ENCODE measurements at regions not wholly inside any gene's neighbourhood (a gene's known extent, or its start where the extent isn't known, plus 50 kb on each side); places are given as distances from the start of the nearest gene placed in this dataset.

GRCh38 chr17:79671085-79671694, 59.6 kb upstream of the ENPP7 start:
- Histone ChIP-seq H3K27ac (no peak overlapping the region), H3K36me3 (no peaks in the 10 kb centered on the region), H3K27me3 (ENCODE audit: insufficient read depth, low read depth, severe bottlenecking) (no peaks in the 10 kb centered on the region), H3K4me3 (ENCODE audit: low read depth, low read length) (no peak overlapping the region), H3K9me3 (ENCODE audit: severe bottlenecking) (peaks cover 22% of the 10 kb centered on the region)
- DNase-seq, result peak; percentile 57
- TF ChIP-seq CTCF (IDR thresholded peaks at IDR 0.05; ENCODE audit: low read depth, low read length), result peak; percentile 56

DNA sequence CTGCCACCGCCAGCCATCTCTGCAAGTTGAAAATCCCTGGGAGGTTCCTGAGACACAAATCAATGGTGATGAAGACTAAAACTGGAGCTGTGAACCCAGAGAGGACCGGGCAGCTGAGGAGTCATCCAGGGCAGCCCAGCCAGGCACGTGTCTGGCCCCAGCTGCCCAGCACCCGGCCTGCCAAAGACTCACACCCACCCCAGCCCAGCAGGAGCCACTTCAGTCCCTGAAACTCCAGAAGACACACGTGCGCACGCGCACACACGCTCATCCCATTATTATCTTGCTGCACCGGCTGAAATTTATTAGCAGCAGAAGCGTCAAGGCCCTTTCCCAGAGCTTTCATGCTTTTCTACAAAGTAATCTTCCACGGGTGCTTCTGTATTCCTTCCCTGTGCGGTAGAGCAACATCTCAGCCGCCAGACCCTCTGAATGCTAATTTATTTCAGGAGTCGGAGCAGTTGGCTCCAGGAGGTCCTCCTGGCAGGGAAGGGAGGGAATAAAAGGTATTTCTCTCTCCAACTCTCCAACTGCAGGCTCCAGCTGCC, 59.8 kb upstream of the RBFOX3 start:
- Histone ChIP-seq H3K9me3 (ENCODE audit: severe bottlenecking) (peaks cover 22% of the 10 kb centered on the region), H3K36me3 (no peaks in the 10 kb centered on the region), H3K27me3 (ENCODE audit: insufficient read depth, low read depth, severe bottlenecking) (no peaks in the 10 kb centered on the region), H3K27ac (no peak overlapping the region), H3K4me3 (ENCODE audit: low read depth, low read length) (no peak overlapping the region)
- no peak for TF ChIP-seq CTCF (IDR thresholded peaks at IDR 0.05; ENCODE audit: low read depth, low read length)
- no peak for DNase-seq

- no peak for DNase-seq
- H3K27me3 ChIP-seq (ENCODE audit: insufficient read depth, low read depth, severe bottlenecking), result no peaks in the 10 kb centered on the region
These were observed 59.0 kb upstream of the RBFOX3 start for GRCh38 chr17:79669861-79670260.

DNA sequence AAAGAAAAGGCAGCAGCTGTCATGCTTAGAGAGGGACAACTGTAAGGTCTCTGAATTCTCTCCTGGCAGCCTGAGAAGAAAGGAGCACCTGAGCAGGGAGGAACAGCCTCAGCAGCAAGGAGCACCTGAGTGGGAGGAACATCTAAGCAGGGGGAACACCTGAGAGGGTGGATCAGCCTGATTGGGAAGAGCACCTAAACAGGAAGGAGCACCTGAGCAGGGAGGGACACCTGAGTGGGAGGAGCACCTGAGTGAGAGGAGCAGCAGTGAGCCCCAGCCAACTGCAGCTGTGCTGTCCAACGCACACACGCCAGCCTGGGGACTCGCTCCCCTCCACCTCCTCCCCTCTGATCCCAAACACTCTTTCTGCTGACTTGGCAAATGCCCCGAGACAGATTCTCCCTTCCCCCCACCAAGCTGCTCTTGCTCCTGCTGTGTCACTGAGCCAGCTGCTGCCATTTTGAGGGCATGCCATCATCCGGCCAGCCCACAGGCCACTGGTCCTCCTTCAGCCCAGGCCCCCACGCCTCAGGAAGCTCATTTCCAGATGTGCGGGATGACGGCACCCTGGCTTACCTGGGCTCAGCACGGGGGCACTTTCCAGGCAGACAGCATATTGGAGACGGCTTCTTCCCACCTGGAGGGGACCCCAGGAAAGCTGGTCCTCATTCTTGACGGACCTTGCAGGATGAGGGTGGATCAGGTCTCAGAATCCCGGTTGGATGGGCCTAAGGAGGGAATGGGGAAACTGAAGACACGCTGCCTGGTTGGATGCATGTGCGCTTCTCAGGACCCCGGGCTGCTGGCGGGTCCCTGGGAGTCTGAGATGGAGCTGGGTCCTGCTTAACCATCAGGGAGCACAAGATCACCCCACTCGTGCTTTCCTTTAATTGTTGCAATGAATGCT, 57.7 kb upstream of the RBFOX3 start:
- Histone ChIP-seq H3K27me3 (ENCODE audit: insufficient read depth, low read depth, severe bottlenecking) (no peaks in the 10 kb centered on the region), H3K27ac (no peak overlapping the region), H3K9me3 (ENCODE audit: severe bottlenecking) (peaks cover 10% of the 10 kb centered on the region), H3K36me3 (no peaks in the 10 kb centered on the region), H3K4me3 (ENCODE audit: low read depth, low read length) (no peak overlapping the region)
- peak; percentile 7 for DNase-seq
- TF ChIP-seq CTCF (IDR thresholded peaks at IDR 0.05; ENCODE audit: low read depth, low read length), result no peak

More at GRCh38 chr17:79669861-79670260, 59.0 kb upstream of the RBFOX3 start:
- Histone ChIP-seq H3K4me3 (ENCODE audit: low read depth, low read length) (no peak overlapping the region), H3K9me3 (ENCODE audit: severe bottlenecking) (peaks cover 22% of the 10 kb centered on the region), H3K27ac (no peak overlapping the region; the same call in 1 of the 2 replicates), H3K36me3 (no peaks in the 10 kb centered on the region)
- no peak for TF ChIP-seq CTCF (IDR thresholded peaks at IDR 0.05; ENCODE audit: low read depth, low read length)

- H3K36me3 ChIP-seq, result no peaks in the 10 kb centered on the region
- H3K27ac ChIP-seq, result no peak overlapping the region
- no peak overlapping the region for H3K4me3 ChIP-seq (ENCODE audit: low read depth, low read length)
- DNase-seq, result peak; percentile 5
- peaks cover 4% of the 10 kb centered on the region for H3K9me3 ChIP-seq (ENCODE audit: severe bottlenecking)
- no peaks in the 10 kb centered on the region for H3K27me3 ChIP-seq (ENCODE audit: insufficient read depth, low read depth, severe bottlenecking)
- TF ChIP-seq CTCF (IDR thresholded peaks at IDR 0.05; ENCODE audit: low read depth, low read length), result no peak
These were observed 56.9 kb upstream of the RBFOX3 start for GRCh38 chr17:79667746-79668145.

Measured in WERI-Rb-1 (cell line).